Heart left ventricle (tissue), 13 donors: ENCODE measurements at regions not wholly inside any gene's neighbourhood (a gene's known extent, or its start where the extent isn't known, plus 50 kb on each side); places are given as distances from the start of the nearest gene placed in this dataset.

Experiments used
- CTCF ChIP-seq, 12 donors: fragments of 200-600 bp; sonication (generic) in 4 of 12; IDR thresholded peaks; one replicate each; pipeline versions ENCODE4 v1.5.0 to v1.8.0; 2018 to 2022; ENCODE audit warnings: antibody characterized with exemption in 12 of 12, mild to moderate bottlenecking in 5 of 12
- POLR2A ChIP-seq, 2 donors: fragments of 450-650 bp; IDR thresholded peaks; one replicate each; pipeline ENCODE4 v1.6.1; 2017; ENCODE audit warnings: antibody characterized with exemption in 2 of 2, mild to moderate bottlenecking in 2 of 2, moderate library complexity in 2 of 2
- donor health status: ischemic (EF 13 %, LVEDD 7.1; RV severe dilation, severe dysfunction).
- donor health status: DM: no; HTN: yes; CAD: no.
- donor health status: DM: no; HTN: no; CAD: no.
- donor health status: ischemic (EF 25% LVEDD 6.9; RV normal size, moderate dysfunction).
- donor health status: ischemic (EF 25% LVEDD 5.7; RV mildly dilated, moderate dysfunction).
- donor health status: ischemic (EF 35%, LVEDD 5.7; RV mildly dilated, moderate dysfunction).
- donor health status: nonischemic (EF 11% LVEDD 7.7; RV severe dilation, severe dysfunction).
- donor health status: DM: yes; HTN: yes; CAD: no.
- donor health status: PGD.
- donor health status: ischemic (EF 29% LVEDD 5.4; RV normal size, mild dysfunction).
- donor health status: nonischemic (EF 23%, LVEDD 6.1; RV moderate dilation, normal function).

GRCh38 chr1:37294096-37294495 is 180.3 kb upstream of the ZC3H12A start:
- TF ChIP-seq POLR2A (IDR thresholded peaks at IDR 0.05) (no peak), CTCF (IDR thresholded peaks at IDR 0.05) (no peak)
